ENCODE measurements at regions not wholly inside any gene's neighbourhood (a gene's known extent, or its start where the extent isn't known, plus 50 kb on each side); places are given as distances from the start of the nearest gene placed in this dataset.

DNA sequence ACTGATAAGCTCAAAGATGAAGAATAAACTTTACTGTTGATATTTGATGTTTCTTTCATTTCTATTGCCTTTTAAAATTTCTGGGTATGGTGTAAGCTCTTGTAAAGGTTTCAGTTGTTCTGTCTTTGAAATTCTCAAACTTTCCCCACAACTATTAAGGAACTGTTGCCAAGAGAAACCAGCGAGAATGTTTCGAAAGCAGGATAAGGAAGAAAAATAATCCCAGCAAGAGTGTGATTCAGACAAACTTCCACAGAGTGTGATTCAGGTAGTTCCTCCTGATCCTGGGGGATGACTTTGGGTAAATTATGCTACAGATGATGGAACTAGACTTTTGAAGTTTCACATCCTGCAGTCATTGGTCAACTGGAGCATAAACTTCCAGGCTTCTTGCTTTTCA is 632.0 kb downstream of the NSUN3 start:
- no peak for TF ChIP-seq CTCF (IDR thresholded peaks at IDR 0.05)
- TF ChIP-seq, protein P1, sequence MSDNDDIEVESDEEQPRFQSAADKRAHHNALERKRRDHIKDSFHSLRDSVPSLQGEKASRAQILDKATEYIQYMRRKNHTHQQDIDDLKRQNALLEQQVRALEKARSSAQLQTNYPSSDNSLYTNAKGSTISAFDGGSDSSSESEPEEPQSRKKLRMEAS (CRISPR knock-in tag; IDR thresholded peaks at IDR 0.05): no peak
- no peak for TF ChIP-seq TEAD4 (CRISPR knock-in tag; IDR thresholded peaks at IDR 0.05)

Data from WTC11 (cell line).